ENCODE measurements at regions not wholly inside any gene's neighbourhood (a gene's known extent, or its start where the extent isn't known, plus 50 kb on each side); places are given as distances from the start of the nearest gene placed in this dataset.

- Histone ChIP-seq H3K14ac (replicated peaks; ENCODE audit: low read depth, low read length) (no peak overlapping the region), H4K91ac (ENCODE audit: insufficient read depth, low read depth, low read length) (no peak overlapping the region), H3K79me1 (ENCODE audit: low read depth in 1 of 2, low read length in 2 of 2) (no peaks in the 10 kb centered on the region), H3K4ac (ENCODE audit: low read depth, low read length) (no peak overlapping the region), H2BK5ac (ENCODE audit: low read depth, low read length, poor library complexity, severe bottlenecking) (no peak overlapping the region), H2AFZ (replicated peaks; ENCODE audit: low read length, poor library complexity) (no peak overlapping the region), H4K20me1 (ENCODE audit: insufficient read depth, low read length) (no peaks in the 10 kb centered on the region), H3K9me3 (ENCODE audit: control insufficient read depth, insufficient read depth, low read length) (peaks cover 3% of the 10 kb centered on the region; the same call in 1 of the 2 replicates), H3K36me3 (ENCODE audit: control insufficient read depth, insufficient read depth, low read length) (no peaks in the 10 kb centered on the region), H3K56ac (ENCODE audit: extremely low read depth, insufficient read depth, low read length) (no peak overlapping the region), H3K9ac (ENCODE audit: low read depth, low read length) (no peak overlapping the region), H3K18ac (ENCODE audit: low read depth, low read length) (no peak overlapping the region), H3K27ac (ENCODE audit: insufficient read depth, low read length) (no peak overlapping the region), H3K27me3 (ENCODE audit: control insufficient read depth, insufficient read depth, low read length) (no peaks in the 10 kb centered on the region), H2BK15ac (ENCODE audit: low read depth, low read length) (no peak overlapping the region), H2AK5ac (ENCODE audit: low read depth, low read length) (no peak overlapping the region), H3K4me1 (ENCODE audit: control insufficient read depth, insufficient read depth, low read length) (no peaks in the 10 kb centered on the region), H3K4me2 (ENCODE audit: low read depth, low read length) (no peak overlapping the region), H2BK120ac (ENCODE audit: low read depth, low read length) (no peak overlapping the region), H3K4me3 (ENCODE audit: insufficient read depth, low read depth, low read length) (no peak overlapping the region), H4K8ac (ENCODE audit: low read depth in 2 of 2, low read length in 2 of 2) (no peak overlapping the region), H4K5ac (ENCODE audit: low read depth, low read length) (no peak overlapping the region), H3K9me1 (ENCODE audit: insufficient read depth, low read length) (no peaks in the 10 kb centered on the region), H2AK9ac (replicated peaks; ENCODE audit: low read depth, low read length, poor library complexity) (no peak overlapping the region), H3K23ac (ENCODE audit: low read depth, low read length) (no peak overlapping the region), H2BK20ac (ENCODE audit: low read depth, low read length) (no peak overlapping the region)
- dilution Hi-C loops (cut with HindIII; ENCODE audit: low sequenced_read_pairs, unreplicated experiment) (no loop called here), in situ Hi-C loops (cut with MboI; ENCODE audit: low sequenced_read_pairs) (no loop called here), intact Hi-C loops (cut with micrococcal nuclease) (no loop called here)
- POLR2A ChIA-PET (ENCODE audit: unreplicated experiment): no interaction called here
- no peak for DNase-seq
- no peak for ATAC-seq (ENCODE audit: low read depth)
- TF ChIP-seq NFE2L2 (IDR thresholded peaks at IDR 0.05; ENCODE audit: low read depth, low read length) (no peak), RCOR1 (IDR thresholded peaks at IDR 0.05; ENCODE audit: insufficient replicate concordance, low read length) (no peak), MXI1 (IDR thresholded peaks at IDR 0.05; ENCODE audit: borderline replicate concordance, low read depth, low read length) (no peak), CHD1 (IDR thresholded peaks at IDR 0.05; ENCODE audit: low read depth, low read length) (no peak), FOS (IDR thresholded peaks at IDR 0.05; ENCODE audit: low read depth, low read length) (no peak), RAD21 (IDR thresholded peaks at IDR 0.05; ENCODE audit: low read length) (no peak), CEBPB (IDR thresholded peaks at IDR 0.05; ENCODE audit: low read depth, low read length) (no peak), POLR2A (IDR thresholded peaks at IDR 0.05; ENCODE audit: low read depth, low read length) (no peak), ELK1 (IDR thresholded peaks at IDR 0.05; ENCODE audit: borderline replicate concordance, low read depth, low read length) (no peak)
- CTCF ChIA-PET: no interaction called here
- no TSS peak for BruUV-seq (replicated peaks)
- no CpG with 5 or more reads among the region's 5 CpGs for WGBS, 2 experiments (ENCODE audit: extremely low coverage in 2 of 2, insufficient read length in 1 of 2)
Observed at GRCh38 chr9:73531051-73531532, 379.4 kb downstream of the ANXA1 start.

All from IMR-90 (cell line).